ENCODE measurements at regions not wholly inside any gene's neighbourhood (a gene's known extent, or its start where the extent isn't known, plus 50 kb on each side); places are given as distances from the start of the nearest gene placed in this dataset.

DNA sequence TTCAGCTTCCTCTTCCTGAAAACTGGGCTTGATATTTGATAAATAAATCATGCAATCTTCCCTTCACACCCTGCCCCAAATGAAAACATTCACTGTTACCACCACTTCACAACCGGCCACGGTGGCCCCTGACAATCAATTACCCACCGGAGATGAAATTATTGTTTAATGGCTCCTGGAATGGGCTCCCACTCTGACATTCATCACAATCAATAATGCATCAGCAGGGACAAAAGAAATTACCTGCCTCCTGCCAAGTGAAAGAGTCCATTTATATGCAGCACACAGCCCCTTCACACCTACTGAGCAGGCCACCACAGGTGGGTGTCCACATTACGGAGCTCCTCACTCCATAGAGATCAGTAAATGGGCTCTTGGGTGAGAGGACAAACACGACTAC lies 193.5 kb upstream of the SNX19 start:
- Histone ChIP-seq H3K4me1 (ENCODE audit: low read depth, poor library complexity, severe bottlenecking) (no peaks in the 10 kb centered on the region), H4K20me1 (ENCODE audit: insufficient read depth) (no peaks in the 10 kb centered on the region), H3K4me2 (no peak overlapping the region), H2AFZ (ENCODE audit: low read depth) (no peak overlapping the region), H3K79me2 (ENCODE audit: insufficient read depth, low read depth) (no peaks in the 10 kb centered on the region), H3K9ac (no peak overlapping the region), H3K27ac (no peak overlapping the region), H3K36me3 (ENCODE audit: insufficient read depth) (no peaks in the 10 kb centered on the region), H3K27me3 (ENCODE audit: insufficient read depth, low read depth) (no peaks in the 10 kb centered on the region), H3K4me3 (IDR thresholded peaks at IDR 0.05; ENCODE audit: insufficient read depth, low read depth, low read length) (no peak overlapping the region)
- TF ChIP-seq, protein P1, sequence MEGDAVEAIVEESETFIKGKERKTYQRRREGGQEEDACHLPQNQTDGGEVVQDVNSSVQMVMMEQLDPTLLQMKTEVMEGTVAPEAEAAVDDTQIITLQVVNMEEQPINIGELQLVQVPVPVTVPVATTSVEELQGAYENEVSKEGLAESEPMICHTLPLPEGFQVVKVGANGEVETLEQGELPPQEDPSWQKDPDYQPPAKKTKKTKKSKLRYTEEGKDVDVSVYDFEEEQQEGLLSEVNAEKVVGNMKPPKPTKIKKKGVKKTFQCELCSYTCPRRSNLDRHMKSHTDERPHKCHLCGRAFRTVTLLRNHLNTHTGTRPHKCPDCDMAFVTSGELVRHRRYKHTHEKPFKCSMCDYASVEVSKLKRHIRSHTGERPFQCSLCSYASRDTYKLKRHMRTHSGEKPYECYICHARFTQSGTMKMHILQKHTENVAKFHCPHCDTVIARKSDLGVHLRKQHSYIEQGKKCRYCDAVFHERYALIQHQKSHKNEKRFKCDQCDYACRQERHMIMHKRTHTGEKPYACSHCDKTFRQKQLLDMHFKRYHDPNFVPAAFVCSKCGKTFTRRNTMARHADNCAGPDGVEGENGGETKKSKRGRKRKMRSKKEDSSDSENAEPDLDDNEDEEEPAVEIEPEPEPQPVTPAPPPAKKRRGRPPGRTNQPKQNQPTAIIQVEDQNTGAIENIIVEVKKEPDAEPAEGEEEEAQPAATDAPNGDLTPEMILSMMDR (conservative IDR thresholded peaks at IDR 0.05; ENCODE audit: low read depth, low read length), result no peak

DNA sequence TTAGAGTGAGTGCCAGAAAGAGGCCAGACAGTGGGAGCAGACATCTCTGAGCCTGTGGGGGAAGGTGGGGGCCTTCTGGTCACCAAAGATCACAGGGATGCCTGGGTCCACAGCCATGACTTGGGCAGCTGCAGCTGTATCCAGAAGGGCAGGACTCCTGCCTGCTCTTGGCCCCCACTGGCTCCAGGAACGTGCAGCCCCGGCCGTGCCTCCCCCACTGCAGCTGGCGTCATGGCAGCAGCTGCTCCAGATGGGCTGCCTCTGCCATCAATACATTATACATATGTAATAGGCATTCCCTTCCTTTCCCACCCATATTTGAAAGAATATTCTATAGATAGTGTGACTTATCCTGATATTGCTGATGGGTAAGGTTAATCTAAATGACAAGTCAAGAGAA lies 195.5 kb upstream of the SNX19 start:
- TF ChIP-seq, protein P1 (conservative IDR thresholded peaks at IDR 0.05; ENCODE audit: low read depth, low read length), result no peak
- Histone ChIP-seq H3K27me3 (ENCODE audit: insufficient read depth, low read depth) (no peaks in the 10 kb centered on the region), H3K9ac (no peak overlapping the region)

DNA sequence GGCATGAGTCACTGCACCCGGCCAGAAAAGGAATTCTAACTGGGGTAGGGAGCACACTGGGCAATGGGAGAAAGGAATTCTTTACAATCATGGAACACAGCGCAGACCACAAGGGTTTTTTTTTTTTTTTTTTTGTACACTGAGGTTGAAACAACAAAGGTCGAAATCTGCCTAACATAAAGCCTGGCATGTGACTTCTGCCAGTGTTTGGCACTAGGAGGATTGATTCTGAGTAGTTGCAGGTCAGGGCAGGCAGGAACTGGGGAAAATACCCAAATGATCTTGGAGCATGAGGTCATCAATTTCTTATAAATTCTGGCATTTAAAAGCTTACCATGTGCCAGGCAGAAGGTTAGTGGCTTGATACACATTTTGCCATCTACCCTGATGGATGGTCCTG lies 202.0 kb upstream of the SNX19 start:
- TF ChIP-seq, protein P1 (conservative IDR thresholded peaks at IDR 0.05; ENCODE audit: low read depth, low read length), result no peak
- no peak overlapping the region for H3K4me2 ChIP-seq

More for the DNA sequence above, 195.5 kb upstream of the SNX19 start:
- Histone ChIP-seq H4K20me1 (ENCODE audit: insufficient read depth) (no peaks in the 10 kb centered on the region), H3K36me3 (ENCODE audit: insufficient read depth) (no peaks in the 10 kb centered on the region), H3K4me1 (ENCODE audit: low read depth, poor library complexity, severe bottlenecking) (no peaks in the 10 kb centered on the region), H3K79me2 (ENCODE audit: insufficient read depth, low read depth) (no peaks in the 10 kb centered on the region), H3K4me3 (IDR thresholded peaks at IDR 0.05; ENCODE audit: insufficient read depth, low read depth, low read length) (no peak overlapping the region), H3K4me2 (no peak overlapping the region), H3K27ac (no peak overlapping the region), H2AFZ (ENCODE audit: low read depth) (no peak overlapping the region)

DNA sequence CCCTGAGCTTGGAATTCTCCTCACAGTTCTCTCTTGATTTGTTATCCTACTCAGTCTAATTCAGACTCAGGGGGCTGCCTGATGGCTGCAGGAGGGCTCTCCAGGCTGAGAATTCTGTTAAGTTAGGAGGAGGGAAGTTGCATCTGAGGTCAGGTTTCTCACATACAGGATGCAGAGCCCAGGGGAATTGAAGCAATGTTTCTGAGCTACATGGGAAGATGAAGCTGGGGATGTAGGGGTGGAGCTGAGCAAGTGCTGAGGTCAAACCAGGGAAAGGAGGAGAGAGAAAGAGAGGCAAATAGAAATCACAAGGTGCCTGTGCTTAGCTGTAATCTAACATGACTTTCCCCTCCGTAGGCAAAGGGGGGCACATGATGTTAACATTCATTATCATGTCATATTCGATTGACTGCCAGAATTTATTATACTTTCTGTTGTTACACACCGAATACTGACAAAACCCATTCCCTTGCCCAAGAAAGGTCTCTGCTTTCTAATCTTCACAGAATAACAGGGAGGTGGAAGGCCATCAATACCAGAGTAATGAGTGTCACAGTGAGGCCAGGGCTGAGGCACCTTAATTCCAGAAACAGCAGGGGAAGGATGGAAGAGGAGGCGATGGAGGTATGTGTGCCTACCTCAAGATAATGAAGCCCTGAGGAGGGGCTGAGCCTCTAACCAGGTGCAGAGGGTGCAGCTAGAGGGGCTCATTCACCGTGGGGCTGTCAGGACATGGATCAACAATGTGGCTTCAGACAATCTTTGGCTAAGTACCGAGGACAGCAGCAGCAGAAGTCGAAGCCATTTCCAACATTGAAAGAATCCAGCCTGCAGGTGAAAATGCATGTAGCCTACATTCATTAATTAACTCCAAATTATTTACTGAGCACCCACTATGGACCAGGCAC lies 205.4 kb upstream of the SNX19 start:
- TF ChIP-seq, protein P1 (conservative IDR thresholded peaks at IDR 0.05; ENCODE audit: low read depth, low read length), result no peak
- Histone ChIP-seq H3K4me1 (ENCODE audit: low read depth, poor library complexity, severe bottlenecking) (no peaks in the 10 kb centered on the region), H3K4me3 (IDR thresholded peaks at IDR 0.05; ENCODE audit: insufficient read depth, low read depth, low read length) (no peak overlapping the region), H2AFZ (ENCODE audit: low read depth) (no peak overlapping the region), H3K9ac (no peak overlapping the region), H4K20me1 (ENCODE audit: insufficient read depth) (no peaks in the 10 kb centered on the region), H3K4me2 (no peak overlapping the region), H3K36me3 (ENCODE audit: insufficient read depth) (no peaks in the 10 kb centered on the region), H3K27ac (no peak overlapping the region), H3K79me2 (ENCODE audit: insufficient read depth, low read depth) (no peaks in the 10 kb centered on the region), H3K27me3 (ENCODE audit: insufficient read depth, low read depth) (no peaks in the 10 kb centered on the region)

More for the DNA sequence above, 202.0 kb upstream of the SNX19 start:
- no peaks in the 10 kb centered on the region for H4K20me1 ChIP-seq (ENCODE audit: insufficient read depth)
- no peak overlapping the region for H2AFZ ChIP-seq (ENCODE audit: low read depth)
- H3K4me3 ChIP-seq (IDR thresholded peaks at IDR 0.05; ENCODE audit: insufficient read depth, low read depth, low read length), result no peak overlapping the region
- H3K9ac ChIP-seq, result no peak overlapping the region
- no peaks in the 10 kb centered on the region for H3K4me1 ChIP-seq (ENCODE audit: low read depth, poor library complexity, severe bottlenecking)
- no peak overlapping the region for H3K27ac ChIP-seq
- no peaks in the 10 kb centered on the region for H3K27me3 ChIP-seq (ENCODE audit: insufficient read depth, low read depth)
- H3K36me3 ChIP-seq (ENCODE audit: insufficient read depth), result no peaks in the 10 kb centered on the region
- no peaks in the 10 kb centered on the region for H3K79me2 ChIP-seq (ENCODE audit: insufficient read depth, low read depth)
